CD14-positive monocyte (primary cell): ENCODE measurements at regions not wholly inside any gene's neighbourhood (a gene's known extent, or its start where the extent isn't known, plus 50 kb on each side); places are given as distances from the start of the nearest gene placed in this dataset.

Source experiments
- DNase-seq, 3 donors: peaks; one replicate each; pipeline ENCODE4 v3.0.0-alpha.2; 2011 to 2022
- H2AFZ ChIP-seq: 2 replicates; pipeline ENCODE4 v1.6.0; 2012; ENCODE audit warnings: mild to moderate bottlenecking, low read depth, low read length, inconsistent platforms; ENCODE audit not compliant: insufficient read depth, poor library complexity, severe bottlenecking
- H3K27ac ChIP-seq, 2 donors: 1 replicate in 1 of 2; 2 replicates in 1 of 2; pipeline ENCODE4 v1.5.1; 2012 to 2013; ENCODE audit warnings: low read length in 2 of 2, control low read depth in 1 of 2, inconsistent platforms in 1 of 2, low read depth in 1 of 2, mild to moderate bottlenecking in 1 of 2
- H3K27me3 ChIP-seq, 2 donors: one replicate each; pipeline versions ENCODE4 v1.6.0 to v1.6.1; 2011 to 2013; ENCODE audit warnings: low read length in 2 of 2; ENCODE audit not compliant: control insufficient read depth in 2 of 2, insufficient read depth in 2 of 2
- H3K36me3 ChIP-seq, 2 donors: replicated peaks in 1 of 2; 1 replicate in 1 of 2; 2 replicates in 1 of 2; pipeline versions ENCODE4 v1.5.1 to v1.6.1; 2012 to 2013; ENCODE audit warnings: low read length in 2 of 2, control low read depth in 1 of 2, inconsistent platforms in 1 of 2, mild to moderate bottlenecking in 1 of 2; ENCODE audit not compliant: insufficient read depth in 2 of 2, control insufficient read depth in 1 of 2
- H3K4me1 ChIP-seq, 2 donors: 1 replicate in 1 of 2; 2 replicates in 1 of 2; pipeline versions ENCODE4 v1.5.1 to v1.6.1; 2012 to 2013; ENCODE audit warnings: low read length in 2 of 2, control low read depth in 1 of 2, inconsistent platforms in 1 of 2, mild to moderate bottlenecking in 1 of 2, moderate library complexity in 1 of 2; ENCODE audit not compliant: insufficient read depth in 2 of 2, control insufficient read depth in 1 of 2
- H3K4me2 ChIP-seq: replicated peaks from 2 replicates; pipeline ENCODE3; 2012; ENCODE audit warnings: low read length, moderate library complexity, mild to moderate bottlenecking; ENCODE audit not compliant: poor library complexity, severe bottlenecking; ENCODE audit errors: extremely low read depth
- H3K4me3 ChIP-seq, 3 experiments: fragments of 200-600 bp in 1 of 3; sonication (generic) in 1 of 3; replicated peaks in 1 of 3; 1 replicate in 2 of 3; 2 replicates in 1 of 3; pipeline ENCODE4 v1.5.1; 2011 to 2013; ENCODE audit warnings: low read length in 3 of 3, mild to moderate bottlenecking in 3 of 3, control low read depth in 2 of 3, low read depth in 2 of 3, inconsistent platforms in 1 of 3, moderate library complexity in 1 of 3
- H3K79me2 ChIP-seq: 2 replicates; pipeline ENCODE4 v1.6.0; 2012; ENCODE audit warnings: mild to moderate bottlenecking, control low read depth, inconsistent platforms, low read length, moderate library complexity; ENCODE audit not compliant: insufficient read depth
- H3K9ac ChIP-seq: 2 replicates; pipeline ENCODE4 v1.6.0; 2017; ENCODE audit warnings: low read length, mild to moderate bottlenecking; ENCODE audit not compliant: insufficient read depth, poor library complexity, severe bottlenecking
- H3K9me3 ChIP-seq, 2 donors: replicated peaks in 1 of 2; 1 replicate in 1 of 2; 2 replicates in 1 of 2; pipeline versions ENCODE4 v1.5.1 to v1.6.1; 2012 to 2013; ENCODE audit warnings: low read length in 2 of 2, control low read depth in 1 of 2; ENCODE audit not compliant: control insufficient read depth in 1 of 2, insufficient read depth in 1 of 2
- H4K20me1 ChIP-seq: 2 replicates; pipeline ENCODE4 v1.6.0; 2012; ENCODE audit warnings: mild to moderate bottlenecking, low read length, control low read depth, moderate library complexity; ENCODE audit not compliant: insufficient read depth
- H3K27ac Mint-ChIP-seq, 7 donors: one replicate each; pipeline ENCODE4 v1.8.0; 2020; ENCODE audit warnings: mild to moderate bottlenecking in 7 of 7, mixed read lengths in 7 of 7, moderate library complexity in 6 of 7, inconsistent platforms in 2 of 7
- H3K27me3 Mint-ChIP-seq, 3 donors: one replicate each; pipeline ENCODE4 v1.8.0; 2021 to 2022; ENCODE audit warnings: low read depth in 3 of 3, mild to moderate bottlenecking in 3 of 3, mixed read lengths in 3 of 3, moderate library complexity in 3 of 3, inconsistent platforms in 1 of 3
- H3K36me3 Mint-ChIP-seq, 2 donors: one replicate each; pipeline ENCODE4 v1.8.0; 2020; ENCODE audit warnings: mixed read lengths in 2 of 2, inconsistent platforms in 1 of 2, mild to moderate bottlenecking in 1 of 2
- H3K4me1 Mint-ChIP-seq: one replicate; pipeline ENCODE4 v1.8.0; 2020; ENCODE audit warnings: mild to moderate bottlenecking, mixed read lengths
- H3K4me3 Mint-ChIP-seq, 2 donors: one replicate each; pipeline ENCODE4 v1.8.0; 2020; ENCODE audit warnings: mild to moderate bottlenecking in 2 of 2, mixed read lengths in 2 of 2, moderate library complexity in 1 of 2
- H3K9me3 Mint-ChIP-seq, 7 donors: one replicate each; pipeline ENCODE4 v1.8.0; 2020 to 2022; ENCODE audit warnings: mixed read lengths in 7 of 7, mild to moderate bottlenecking in 6 of 7, moderate library complexity in 6 of 7, inconsistent platforms in 2 of 7
- WGBS: methylation state at CpG from one replicate; pipeline ENCODE4 v1.1.5; 2013; ENCODE audit warnings: missing lambda C conversion rate; ENCODE audit not compliant: insufficient coverage; 5-methylcytosine and 5-hydroxymethylcytosine counted together
- intact Hi-C, 2 donors: fragments of 100-400 bp; cut with micrococcal nuclease; formaldehyde crosslinking; loops; one replicate each; pipeline versions ENCODE4 v1.15.0 to v1.15.1; 2023
- TF ChIP-seq, protein P1 (sequence below): fragments of 200-600 bp; IDR thresholded peaks from one replicate; pipeline ENCODE4 v1.8.0; 2022; ENCODE audit warnings: antibody characterized with exemption, mild to moderate bottlenecking

DNA sequence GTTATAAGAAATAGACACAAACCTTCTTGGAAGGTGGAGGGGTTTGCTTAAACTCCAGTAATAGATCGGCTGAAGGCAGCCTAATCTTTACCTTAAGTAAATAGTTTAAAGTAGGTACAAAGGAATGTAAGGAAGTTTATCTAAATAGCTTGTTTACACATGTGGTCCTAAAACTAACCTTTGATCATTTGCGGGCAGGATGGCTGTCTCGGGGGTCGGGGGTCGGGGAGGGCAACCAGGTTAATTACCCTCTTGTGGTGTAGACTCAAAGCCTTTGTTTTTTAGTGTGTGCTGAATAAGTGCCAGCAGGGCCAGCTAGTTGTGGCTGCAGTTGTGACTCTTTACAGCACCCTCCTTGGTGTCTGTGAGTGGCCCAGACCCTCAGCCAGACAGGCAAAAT, 256.9 kb upstream of the SESN3 start:
- Histone ChIP-seq H3K36me3 (no peaks in the 10 kb centered on the region), H3K4me2 (no peak overlapping the region), H3K4me1 (no peaks in the 10 kb centered on the region), H3K27me3 (no peaks in the 10 kb centered on the region), H3K9me3 (peaks cover 0 to 2% of the 10 kb centered on the region in 2 donors), H3K4me3 (no peak overlapping the region), H4K20me1 (no peaks in the 10 kb centered on the region), H3K27ac (no peak overlapping the region), H3K79me2 (no peaks in the 10 kb centered on the region), H2AFZ (no peak overlapping the region), H3K9ac (no peak overlapping the region)
- 90% methylated on average over 4 of the region's 5 CpGs for WGBS
- peaks cover 3 to 17% (median 4%) of the 10 kb centered on the region in 7 donors for H3K9me3 Mint-ChIP-seq
- H3K27me3 Mint-ChIP-seq, result peaks cover 0 to 2% (median 0%) of the 10 kb centered on the region in 3 donors
- no peak overlapping the region for H3K4me3 Mint-ChIP-seq
- DNase-seq, result no peak
- H3K27ac Mint-ChIP-seq, result no peak overlapping the region
- intact Hi-C loops, result no loop called here
- TF ChIP-seq, protein P1, sequence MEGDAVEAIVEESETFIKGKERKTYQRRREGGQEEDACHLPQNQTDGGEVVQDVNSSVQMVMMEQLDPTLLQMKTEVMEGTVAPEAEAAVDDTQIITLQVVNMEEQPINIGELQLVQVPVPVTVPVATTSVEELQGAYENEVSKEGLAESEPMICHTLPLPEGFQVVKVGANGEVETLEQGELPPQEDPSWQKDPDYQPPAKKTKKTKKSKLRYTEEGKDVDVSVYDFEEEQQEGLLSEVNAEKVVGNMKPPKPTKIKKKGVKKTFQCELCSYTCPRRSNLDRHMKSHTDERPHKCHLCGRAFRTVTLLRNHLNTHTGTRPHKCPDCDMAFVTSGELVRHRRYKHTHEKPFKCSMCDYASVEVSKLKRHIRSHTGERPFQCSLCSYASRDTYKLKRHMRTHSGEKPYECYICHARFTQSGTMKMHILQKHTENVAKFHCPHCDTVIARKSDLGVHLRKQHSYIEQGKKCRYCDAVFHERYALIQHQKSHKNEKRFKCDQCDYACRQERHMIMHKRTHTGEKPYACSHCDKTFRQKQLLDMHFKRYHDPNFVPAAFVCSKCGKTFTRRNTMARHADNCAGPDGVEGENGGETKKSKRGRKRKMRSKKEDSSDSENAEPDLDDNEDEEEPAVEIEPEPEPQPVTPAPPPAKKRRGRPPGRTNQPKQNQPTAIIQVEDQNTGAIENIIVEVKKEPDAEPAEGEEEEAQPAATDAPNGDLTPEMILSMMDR, result no peak
- H3K4me1 Mint-ChIP-seq, result no peaks in the 10 kb centered on the region
- H3K36me3 Mint-ChIP-seq, result no peaks in the 10 kb centered on the region

DNA sequence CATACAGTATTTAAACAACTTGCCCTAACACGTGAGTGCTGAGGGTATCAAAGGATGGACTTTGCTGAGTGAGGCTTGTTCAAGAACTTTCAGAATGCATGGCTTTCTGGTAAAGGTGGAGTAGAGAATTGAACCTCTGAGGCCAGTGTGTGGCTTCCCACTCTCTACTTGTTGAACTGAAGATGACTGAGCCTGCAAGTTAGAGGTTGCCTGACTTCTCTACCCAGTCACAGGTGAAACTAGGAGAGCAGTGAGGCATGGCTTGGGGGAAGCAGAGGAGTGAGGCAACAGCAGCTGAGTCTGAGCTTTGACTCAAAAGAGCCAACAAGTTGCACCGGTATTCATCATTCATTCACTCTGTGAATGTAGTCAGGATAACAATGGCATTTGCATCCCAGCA, 256.4 kb upstream of the SESN3 start:
- H3K4me3 ChIP-seq, result no peak overlapping the region
- H3K9me3 ChIP-seq, result peaks cover 0 to 1% of the 10 kb centered on the region in 2 donors
- no peaks in the 10 kb centered on the region for H4K20me1 ChIP-seq
- 100% methylated on average over 1 of the region's 2 CpGs for WGBS
- Mint-ChIP-seq H3K27me3 (peaks cover 0 to 2% (median 0%) of the 10 kb centered on the region in 3 donors), H3K4me1 (no peaks in the 10 kb centered on the region), H3K9me3 (peaks cover 2 to 17% (median 5%) of the 10 kb centered on the region in 7 donors), H3K36me3 (no peaks in the 10 kb centered on the region), H3K4me3 (no peak overlapping the region), H3K27ac (no peak overlapping the region)
- no peaks in the 10 kb centered on the region for H3K4me1 ChIP-seq
- TF ChIP-seq, protein P1, result no peak
- H3K27me3 ChIP-seq, result no peaks in the 10 kb centered on the region
- H3K79me2 ChIP-seq, result no peaks in the 10 kb centered on the region
- no peak overlapping the region for H3K9ac ChIP-seq
- H2AFZ ChIP-seq, result no peak overlapping the region
- no peak for DNase-seq
- no peak overlapping the region for H3K4me2 ChIP-seq
- H3K27ac ChIP-seq, result no peak overlapping the region
- intact Hi-C loops, result no loop called here
- H3K36me3 ChIP-seq, result no peaks in the 10 kb centered on the region
